ENCODE measurements at regions not wholly inside any gene's neighbourhood (a gene's known extent, or its start where the extent isn't known, plus 50 kb on each side); places are given as distances from the start of the nearest gene placed in this dataset.

DNA sequence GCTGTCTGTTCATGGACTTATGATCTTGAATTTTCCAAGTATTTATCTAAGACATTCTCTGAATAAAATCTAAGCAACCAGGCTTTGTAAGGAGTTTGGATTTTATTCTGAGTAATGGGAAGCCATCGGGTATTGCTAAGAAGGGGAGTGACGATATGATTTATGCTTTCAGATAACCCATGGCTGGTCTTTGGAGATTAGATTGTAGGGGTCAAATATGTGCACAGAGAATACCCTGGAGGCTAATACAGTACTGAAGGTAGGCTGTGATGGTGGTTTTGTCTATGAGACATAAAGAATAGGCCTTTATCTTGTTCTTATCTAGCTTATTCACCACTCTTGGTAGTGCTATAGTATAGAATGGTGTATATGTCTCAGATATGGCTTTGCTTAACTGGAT is 60.0 kb upstream of the C5orf46 start:
- TF ChIP-seq, protein P1, sequence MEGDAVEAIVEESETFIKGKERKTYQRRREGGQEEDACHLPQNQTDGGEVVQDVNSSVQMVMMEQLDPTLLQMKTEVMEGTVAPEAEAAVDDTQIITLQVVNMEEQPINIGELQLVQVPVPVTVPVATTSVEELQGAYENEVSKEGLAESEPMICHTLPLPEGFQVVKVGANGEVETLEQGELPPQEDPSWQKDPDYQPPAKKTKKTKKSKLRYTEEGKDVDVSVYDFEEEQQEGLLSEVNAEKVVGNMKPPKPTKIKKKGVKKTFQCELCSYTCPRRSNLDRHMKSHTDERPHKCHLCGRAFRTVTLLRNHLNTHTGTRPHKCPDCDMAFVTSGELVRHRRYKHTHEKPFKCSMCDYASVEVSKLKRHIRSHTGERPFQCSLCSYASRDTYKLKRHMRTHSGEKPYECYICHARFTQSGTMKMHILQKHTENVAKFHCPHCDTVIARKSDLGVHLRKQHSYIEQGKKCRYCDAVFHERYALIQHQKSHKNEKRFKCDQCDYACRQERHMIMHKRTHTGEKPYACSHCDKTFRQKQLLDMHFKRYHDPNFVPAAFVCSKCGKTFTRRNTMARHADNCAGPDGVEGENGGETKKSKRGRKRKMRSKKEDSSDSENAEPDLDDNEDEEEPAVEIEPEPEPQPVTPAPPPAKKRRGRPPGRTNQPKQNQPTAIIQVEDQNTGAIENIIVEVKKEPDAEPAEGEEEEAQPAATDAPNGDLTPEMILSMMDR (IDR thresholded peaks at IDR 0.05) = no peak
- TF ChIP-seq ATF1 (CRISPR knock-in tag; IDR thresholded peaks at IDR 0.05) = no peak
- no peak for TF ChIP-seq FOXK1 (CRISPR knock-in tag; IDR thresholded peaks at IDR 0.05)
- TF ChIP-seq TP53 (CRISPR knock-in tag; IDR thresholded peaks at IDR 0.05) = no peak
- TF ChIP-seq, protein P2, sequence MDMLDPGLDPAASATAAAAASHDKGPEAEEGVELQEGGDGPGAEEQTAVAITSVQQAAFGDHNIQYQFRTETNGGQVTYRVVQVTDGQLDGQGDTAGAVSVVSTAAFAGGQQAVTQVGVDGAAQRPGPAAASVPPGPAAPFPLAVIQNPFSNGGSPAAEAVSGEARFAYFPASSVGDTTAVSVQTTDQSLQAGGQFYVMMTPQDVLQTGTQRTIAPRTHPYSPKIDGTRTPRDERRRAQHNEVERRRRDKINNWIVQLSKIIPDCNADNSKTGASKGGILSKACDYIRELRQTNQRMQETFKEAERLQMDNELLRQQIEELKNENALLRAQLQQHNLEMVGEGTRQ (CRISPR knock-in tag; IDR thresholded peaks at IDR 0.05) = no peak
- no peak for TF ChIP-seq ZNF281 (CRISPR knock-in tag; IDR thresholded peaks at IDR 0.05)
- TF ChIP-seq KAT7 (CRISPR knock-in tag; IDR thresholded peaks at IDR 0.05; ENCODE audit: borderline replicate concordance) = no peak
- no peak for TF ChIP-seq NFYB (CRISPR knock-in tag; conservative IDR thresholded peaks at IDR 0.05; ENCODE audit: low read depth)
- TF ChIP-seq SP1 (CRISPR knock-in tag; conservative IDR thresholded peaks at IDR 0.05) = no peak
- TF ChIP-seq, protein P3, sequence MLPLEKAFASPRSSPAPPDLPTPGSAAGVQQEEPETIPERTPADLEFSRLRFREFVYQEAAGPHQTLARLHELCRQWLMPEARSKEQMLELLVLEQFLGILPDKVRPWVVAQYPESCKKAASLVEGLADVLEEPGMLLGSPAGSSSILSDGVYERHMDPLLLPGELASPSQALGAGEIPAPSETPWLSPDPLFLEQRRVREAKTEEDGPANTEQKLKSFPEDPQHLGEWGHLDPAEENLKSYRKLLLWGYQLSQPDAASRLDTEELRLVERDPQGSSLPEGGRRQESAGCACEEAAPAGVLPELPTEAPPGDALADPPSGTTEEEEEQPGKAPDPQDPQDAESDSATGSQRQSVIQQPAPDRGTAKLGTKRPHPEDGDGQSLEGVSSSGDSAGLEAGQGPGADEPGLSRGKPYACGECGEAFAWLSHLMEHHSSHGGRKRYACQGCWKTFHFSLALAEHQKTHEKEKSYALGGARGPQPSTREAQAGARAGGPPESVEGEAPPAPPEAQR (CRISPR knock-in tag; IDR thresholded peaks at IDR 0.05) = no peak
- no peak for TF ChIP-seq TEAD4 (CRISPR knock-in tag; IDR thresholded peaks at IDR 0.05)
- no peak for TF ChIP-seq NR2C2 (CRISPR knock-in tag; IDR thresholded peaks at IDR 0.05)
- no peak for TF ChIP-seq CREM (CRISPR knock-in tag; IDR thresholded peaks at IDR 0.05)
- no peak for TF ChIP-seq JAZF1 (CRISPR knock-in tag; IDR thresholded peaks at IDR 0.05)

Data from WTC11 (cell line).